ENCODE measurements at regions not wholly inside any gene's neighbourhood (a gene's known extent, or its start where the extent isn't known, plus 50 kb on each side); places are given as distances from the start of the nearest gene placed in this dataset.

DNA sequence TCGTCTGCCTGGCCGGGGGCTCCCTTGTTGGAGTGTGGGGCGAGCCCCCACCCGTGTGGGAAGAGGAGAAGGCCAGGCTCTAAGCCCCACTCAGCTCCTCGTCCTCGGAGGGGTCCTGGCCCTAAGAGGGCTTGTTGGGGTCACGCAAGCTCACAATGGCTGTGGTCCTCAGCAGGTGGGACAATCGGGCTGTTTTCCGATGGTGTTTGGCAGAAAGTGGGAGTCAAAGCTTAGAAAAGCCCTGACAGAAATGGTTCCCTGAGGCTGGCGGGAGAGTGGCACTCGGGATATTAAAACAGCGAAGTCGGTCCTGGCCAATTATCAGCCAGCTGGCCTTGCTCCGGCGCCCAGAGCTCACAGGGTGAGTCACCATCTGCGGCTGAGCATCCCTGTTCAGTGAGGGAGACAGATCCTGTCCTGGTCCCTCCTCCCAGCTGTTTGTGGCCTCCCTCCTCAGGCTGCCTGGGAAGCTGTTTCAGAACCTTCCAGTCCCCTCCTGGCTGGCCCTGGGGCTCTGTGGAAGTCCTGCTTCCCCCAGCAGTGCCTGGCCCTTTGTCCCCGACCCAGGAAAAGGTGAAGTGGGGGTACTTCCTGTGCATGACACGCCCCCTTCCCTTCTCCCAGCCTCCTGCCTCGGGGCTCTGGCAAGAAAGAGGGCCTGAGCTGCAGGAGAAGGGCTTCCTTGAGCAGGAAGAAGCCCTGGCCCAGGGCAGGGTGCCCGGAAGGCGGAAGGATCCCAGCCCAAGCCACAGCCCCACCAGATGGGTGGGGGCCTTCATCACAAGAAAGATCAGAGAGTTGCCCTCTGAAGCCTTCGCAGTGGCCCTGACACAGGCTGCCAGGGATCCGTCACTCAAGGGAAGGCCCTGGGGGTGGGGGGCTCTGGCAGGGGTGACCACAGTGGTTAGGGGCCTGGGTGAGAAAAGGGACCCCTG lies 53.6 kb upstream of the BHLHE23 start:
- TF ChIP-seq, protein P1, sequence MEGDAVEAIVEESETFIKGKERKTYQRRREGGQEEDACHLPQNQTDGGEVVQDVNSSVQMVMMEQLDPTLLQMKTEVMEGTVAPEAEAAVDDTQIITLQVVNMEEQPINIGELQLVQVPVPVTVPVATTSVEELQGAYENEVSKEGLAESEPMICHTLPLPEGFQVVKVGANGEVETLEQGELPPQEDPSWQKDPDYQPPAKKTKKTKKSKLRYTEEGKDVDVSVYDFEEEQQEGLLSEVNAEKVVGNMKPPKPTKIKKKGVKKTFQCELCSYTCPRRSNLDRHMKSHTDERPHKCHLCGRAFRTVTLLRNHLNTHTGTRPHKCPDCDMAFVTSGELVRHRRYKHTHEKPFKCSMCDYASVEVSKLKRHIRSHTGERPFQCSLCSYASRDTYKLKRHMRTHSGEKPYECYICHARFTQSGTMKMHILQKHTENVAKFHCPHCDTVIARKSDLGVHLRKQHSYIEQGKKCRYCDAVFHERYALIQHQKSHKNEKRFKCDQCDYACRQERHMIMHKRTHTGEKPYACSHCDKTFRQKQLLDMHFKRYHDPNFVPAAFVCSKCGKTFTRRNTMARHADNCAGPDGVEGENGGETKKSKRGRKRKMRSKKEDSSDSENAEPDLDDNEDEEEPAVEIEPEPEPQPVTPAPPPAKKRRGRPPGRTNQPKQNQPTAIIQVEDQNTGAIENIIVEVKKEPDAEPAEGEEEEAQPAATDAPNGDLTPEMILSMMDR (IDR thresholded peaks at IDR 0.05): no peak
- ATAC-seq: no peak
- intact Hi-C loops (cut with DNase I): loop anchor here in 1 of 10 donors (5.0 kb wide), 1 partner anchor 117 kb away; no protein-coding TSS in a partner anchor
- no peak overlapping the region for H3K27ac ChIP-seq
- WGBS, 2 donors: 64 to 70% methylated on average over 23 of the region's 23 CpGs
- H3K4me1 ChIP-seq: peaks cover 0 to 8% (median 3%) of the 10 kb centered on the region in 9 donors
- H3K9me3 ChIP-seq: no peaks in the 10 kb centered on the region
- no peak overlapping the region for H3K4me3 ChIP-seq
- no peaks in the 10 kb centered on the region for H3K36me3 ChIP-seq
- H3K27me3 ChIP-seq: peaks cover 8 to 75% (median 65%) of the 10 kb centered on the region in 7 donors
- no peak for DNase-seq

DNA sequence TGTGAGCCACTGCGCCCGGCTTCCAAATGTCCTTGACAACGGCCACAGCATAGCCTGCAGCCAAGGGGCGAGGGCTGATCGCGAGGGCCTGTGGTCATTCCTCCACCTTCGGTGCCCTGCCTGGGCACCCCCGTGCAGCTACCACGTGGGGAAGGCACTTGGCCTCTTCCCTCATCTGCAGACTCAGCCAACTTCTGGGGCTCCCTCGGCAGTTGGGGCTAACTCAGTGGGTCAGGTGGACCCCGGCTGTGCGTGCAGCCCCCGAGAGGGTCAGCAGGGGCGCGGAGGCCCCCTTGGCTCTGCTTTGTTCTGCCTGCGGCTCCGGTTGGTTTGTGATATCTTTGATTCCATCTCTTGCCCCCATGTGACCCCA lies 52.9 kb upstream of the BHLHE23 start:
- intact Hi-C loops (cut with DNase I): loop anchor here in 8 of 10 donors (5.0 to 10.0 kb wide), 6 partner anchors 113 to 328 kb away; no protein-coding TSS in a partner anchor
- Histone ChIP-seq H3K4me3 (no peak overlapping the region), H3K27ac (no peak overlapping the region), H3K27me3 (peaks cover 8 to 69% (median 63%) of the 10 kb centered on the region in 7 donors), H3K4me1 (peaks cover 0 to 8% (median 3%) of the 10 kb centered on the region in 9 donors), H3K36me3 (no peaks in the 10 kb centered on the region), H3K9me3 (no peaks in the 10 kb centered on the region)
- DNase-seq: peak in 1 of 2 donors; percentile 4
- whole genome bisulfite sequencing, 2 donors: 80 to 82% methylated on average over 17 of the region's 17 CpGs
- TF ChIP-seq, protein P1 (IDR thresholded peaks at IDR 0.05): no peak
- no peak for ATAC-seq

DNA sequence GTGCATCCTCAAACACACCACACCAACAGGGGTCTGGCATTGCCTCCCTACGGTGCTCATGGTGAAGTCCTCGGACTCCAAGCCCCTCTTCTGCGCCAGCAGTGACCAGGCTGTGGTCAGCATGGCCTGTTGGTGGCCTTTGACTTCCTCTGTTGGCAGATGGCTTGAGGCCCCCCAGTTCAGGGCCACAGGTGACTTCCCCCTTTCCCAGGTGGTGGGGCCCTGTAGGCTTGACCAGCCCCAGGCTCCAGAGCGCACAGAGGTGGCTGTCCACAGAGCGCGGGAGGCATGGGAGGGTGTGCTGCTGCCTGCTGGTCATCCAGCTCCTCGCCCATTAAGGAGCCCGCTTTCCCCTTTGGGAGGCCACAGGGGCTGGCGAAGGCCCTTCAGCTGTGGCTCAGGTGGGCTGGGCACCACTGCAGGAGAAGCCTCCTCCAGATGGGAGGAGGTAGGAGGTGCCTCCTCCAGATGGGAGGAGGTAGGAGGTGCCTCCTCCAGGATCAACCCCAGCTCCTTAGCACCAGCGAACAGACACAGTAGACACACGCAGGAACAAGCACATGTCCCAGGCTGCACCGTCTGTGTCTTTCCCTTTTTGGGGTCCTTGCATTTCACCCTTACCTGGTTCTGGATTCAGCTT lies 52.1 kb upstream of the BHLHE23 start:
- H3K36me3 ChIP-seq: no peaks in the 10 kb centered on the region
- 71 to 77% methylated on average over 12 of the region's 12 CpGs for WGBS, 2 donors
- ATAC-seq (no peak), DNase-seq (peak in 1 of 2 donors; percentile 5)
- no peak overlapping the region for H3K27ac ChIP-seq
- H3K27me3 ChIP-seq: peaks cover 8 to 62% (median 57%) of the 10 kb centered on the region in 7 donors
- no peaks in the 10 kb centered on the region for H3K9me3 ChIP-seq
- no peak overlapping the region for H3K4me3 ChIP-seq
- H3K4me1 ChIP-seq: peaks cover 0 to 8% (median 3%) of the 10 kb centered on the region in 9 donors
- TF ChIP-seq, protein P1 (IDR thresholded peaks at IDR 0.05): no peak
- intact Hi-C loops (cut with DNase I): loop anchor here in 7 of 10 donors (5.0 to 10.0 kb wide), 6 partner anchors 113 to 328 kb away; no protein-coding TSS in a partner anchor

Data from heart right ventricle (tissue), 16 donors.